ENCODE measurements at regions not wholly inside any gene's neighbourhood (a gene's known extent, or its start where the extent isn't known, plus 50 kb on each side); places are given as distances from the start of the nearest gene placed in this dataset.

DNA sequence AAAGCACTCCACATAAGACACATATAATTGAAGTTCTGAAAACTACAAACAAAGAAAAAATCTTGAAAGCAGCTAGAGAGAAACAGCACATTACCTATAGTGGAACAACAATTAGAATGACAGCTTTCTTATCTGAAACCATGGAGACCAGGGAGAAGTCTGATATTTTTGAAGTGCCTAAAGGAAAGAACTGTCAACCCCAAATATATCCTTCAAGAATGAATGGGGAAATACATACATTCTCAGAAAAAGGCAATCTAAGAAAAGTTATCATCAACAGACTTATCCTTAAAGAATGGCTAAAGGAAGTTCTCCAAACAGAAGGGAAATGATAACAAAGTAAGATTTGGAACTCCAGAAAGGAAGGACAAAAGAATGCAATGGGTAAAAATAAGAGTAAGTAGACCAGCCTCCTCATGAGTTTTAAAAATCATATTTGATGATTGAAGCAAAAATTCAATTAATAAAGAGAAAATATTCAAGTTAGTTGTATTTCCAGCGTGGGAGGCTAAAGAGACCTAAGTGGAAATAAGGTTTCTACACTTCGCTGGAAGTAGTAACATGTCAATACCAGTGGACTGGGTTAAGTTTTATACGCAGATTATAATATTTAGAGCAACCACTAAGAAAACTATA, 170.8 kb upstream of the SAMSN1 start:
- DNase-seq: no peak

- DNase-seq: no peak
Observed at GRCh38 chr21:14713109-14713508, 167.0 kb upstream of the SAMSN1 start.

DNA sequence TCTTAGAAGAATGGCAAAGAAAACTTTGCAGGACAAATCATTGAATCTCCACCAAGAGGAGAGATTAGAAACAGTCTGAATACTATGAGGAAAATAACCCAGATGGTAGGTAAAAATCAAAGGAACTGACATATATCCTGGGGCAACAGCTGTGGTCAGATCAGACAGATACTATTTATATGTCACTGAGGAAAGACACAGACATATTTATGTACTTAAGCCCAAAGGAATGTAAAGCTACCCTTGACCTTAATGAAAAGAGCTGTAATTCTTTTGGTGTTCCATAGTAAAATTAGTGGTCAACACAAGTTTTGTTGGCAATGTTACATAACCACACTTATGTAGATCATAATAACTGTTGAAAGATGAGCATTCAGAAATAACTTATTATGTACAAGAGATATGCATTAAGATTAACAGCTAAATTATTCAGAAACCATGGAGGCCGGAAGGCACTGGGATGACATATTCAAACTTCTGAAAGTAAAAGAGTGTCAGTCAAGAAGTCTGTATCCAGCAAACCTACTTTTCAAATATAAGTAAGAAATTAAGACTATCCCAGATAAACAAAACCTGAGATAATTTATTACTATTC, 166.1 kb upstream of the SAMSN1 start:
- no peak for DNase-seq

DNA sequence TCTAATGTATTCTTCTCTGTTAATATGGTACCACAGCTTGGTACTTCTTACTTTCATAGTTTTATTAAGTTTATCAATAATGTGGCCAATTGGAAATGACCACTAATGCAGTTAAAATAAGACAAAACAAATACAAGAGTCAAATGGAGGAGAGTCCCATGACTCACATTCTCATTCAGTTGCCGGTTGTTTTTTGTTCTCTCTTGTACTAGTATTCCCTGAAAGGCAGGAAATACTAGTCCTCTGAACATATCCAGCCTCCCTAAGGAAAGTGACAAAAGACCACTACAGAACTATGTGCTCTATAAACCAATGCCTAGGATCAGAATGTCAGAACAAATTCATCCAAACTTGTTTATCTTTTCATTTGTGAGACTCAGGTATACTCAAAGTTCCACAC, 165.2 kb upstream of the SAMSN1 start:
- no peak for DNase-seq

GRCh38 chr21:14707511-14708020, 161.5 kb upstream of the SAMSN1 start:
- no peak for DNase-seq

DNA sequence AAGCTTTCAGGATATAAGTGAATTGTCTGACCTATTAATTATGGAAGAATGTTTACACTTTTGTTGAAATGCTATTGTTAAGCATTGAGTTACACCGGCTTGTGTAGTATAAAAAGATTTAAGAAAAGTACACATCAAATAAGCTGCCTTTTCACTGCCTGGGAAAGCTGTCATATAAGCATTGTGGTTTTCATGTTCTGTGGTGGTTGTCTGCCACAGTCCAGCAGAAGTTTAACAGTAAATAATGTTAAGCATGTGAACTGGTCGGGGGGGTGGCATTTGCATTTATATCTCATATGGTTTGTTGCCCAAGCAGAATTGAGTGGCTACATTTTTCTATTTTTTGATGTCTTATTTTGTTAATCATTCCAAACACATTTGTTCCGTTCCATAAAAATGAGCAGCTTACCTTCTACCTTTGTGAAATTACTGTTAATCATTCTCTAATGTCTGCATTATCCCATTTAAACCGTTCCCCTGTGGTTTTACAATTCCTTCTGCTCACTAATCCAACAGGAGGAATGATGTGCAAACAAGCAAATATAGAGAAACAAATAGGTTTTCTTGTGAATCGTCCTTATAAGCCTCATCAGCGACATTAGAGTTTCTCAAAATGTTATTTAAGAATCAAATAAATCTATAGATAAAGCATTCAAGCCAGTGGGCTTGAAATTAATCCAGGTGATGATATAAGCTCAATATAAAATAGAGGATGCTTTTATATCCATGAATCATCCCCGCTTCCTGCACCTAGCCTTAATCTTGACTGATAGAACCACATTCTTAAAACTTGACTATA, 160.8 kb upstream of the SAMSN1 start:
- no peak for DNase-seq

DNA sequence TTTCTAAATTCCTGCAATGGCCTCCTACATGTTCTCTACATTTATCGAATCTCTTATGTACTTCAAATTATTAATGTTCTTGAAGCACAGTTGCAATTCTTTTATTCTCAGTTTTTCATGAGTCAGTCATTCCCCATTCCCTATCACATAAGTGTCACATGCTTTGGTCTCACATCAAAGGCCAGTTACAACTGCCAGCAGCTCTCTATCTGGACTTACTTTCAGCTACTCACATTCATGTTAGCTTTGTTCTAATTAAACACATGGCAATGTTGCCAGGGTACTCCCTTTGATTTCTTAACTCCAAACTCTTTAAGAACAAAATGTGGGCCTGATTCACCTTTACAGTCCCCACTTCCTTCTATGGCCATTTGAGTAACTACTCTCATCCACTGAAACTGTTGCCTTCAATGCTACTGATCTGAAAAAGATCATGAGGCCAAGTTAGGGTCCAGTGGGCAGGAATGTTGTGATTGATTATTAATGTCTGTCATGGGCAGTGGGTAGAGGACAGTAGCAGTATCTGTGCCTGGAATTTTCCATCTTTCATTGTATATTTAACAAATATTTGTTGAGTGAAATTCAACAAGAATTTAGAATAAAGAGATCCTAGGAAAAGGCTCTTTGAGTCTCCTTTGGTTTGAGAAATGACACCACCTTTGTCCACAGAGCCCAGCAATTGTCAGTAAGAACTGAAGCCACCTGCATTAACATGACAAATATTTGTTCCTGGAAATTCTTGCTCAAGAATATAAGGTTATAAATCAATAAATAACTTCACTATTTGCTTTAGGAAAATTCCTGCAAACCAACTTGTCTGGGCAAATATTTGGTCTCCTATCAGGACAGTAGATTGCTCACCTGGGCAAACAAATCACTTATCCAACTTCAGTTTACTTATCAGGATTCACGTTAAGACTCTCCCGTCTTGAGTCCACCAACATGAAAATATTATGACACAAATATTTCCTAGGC, 153.6 kb upstream of the SAMSN1 start:
- no peak for DNase-seq

- no peak for DNase-seq
Observed at GRCh38 chr21:14697769-14698168, 151.7 kb upstream of the SAMSN1 start.

DNA sequence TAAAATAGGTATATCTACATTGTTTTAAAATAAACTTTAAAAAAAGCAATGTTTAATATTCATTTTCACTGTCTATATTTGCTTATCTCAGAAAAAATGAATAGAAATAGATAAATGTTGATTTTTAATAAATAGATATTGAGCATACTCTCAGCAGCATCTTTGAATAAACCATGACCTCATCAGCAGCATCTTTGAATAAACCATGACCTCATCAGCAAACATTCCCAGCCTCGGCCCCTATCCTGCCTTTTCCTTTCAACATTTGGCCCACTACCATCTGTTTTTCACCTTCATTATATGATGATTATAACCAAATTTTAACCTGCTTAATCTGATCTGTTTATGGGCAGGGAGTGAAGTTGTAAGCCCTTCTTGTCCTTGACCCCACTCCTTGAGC, 148.7 kb upstream of the SAMSN1 start:
- no peak for DNase-seq

GRCh38 chr21:14693997-14694396, 147.9 kb upstream of the SAMSN1 start:
- no peak for DNase-seq

DNA sequence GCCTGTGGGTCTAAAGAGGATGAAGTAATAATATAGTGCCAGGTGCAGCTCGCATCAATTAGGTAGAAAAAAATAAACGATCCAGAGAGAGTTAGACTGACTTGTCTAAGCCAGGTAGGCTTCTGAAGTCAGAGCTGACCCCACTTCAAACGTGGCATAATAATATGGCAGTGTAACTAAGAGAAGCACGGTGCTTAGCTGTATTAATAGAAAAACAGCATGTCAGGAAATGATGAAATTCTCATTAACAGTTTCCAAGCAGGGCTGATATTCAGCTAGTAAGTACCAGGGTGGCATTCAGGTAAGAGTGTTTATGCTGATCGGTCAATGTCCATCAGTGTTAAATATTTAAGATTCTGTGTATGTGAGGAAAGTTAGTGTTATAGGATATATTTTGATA, 145.8 kb upstream of the SAMSN1 start:
- DNase-seq: no peak

- no peak for DNase-seq
Observed at GRCh38 chr21:14690886-14691285, 144.8 kb upstream of the SAMSN1 start.

DNA sequence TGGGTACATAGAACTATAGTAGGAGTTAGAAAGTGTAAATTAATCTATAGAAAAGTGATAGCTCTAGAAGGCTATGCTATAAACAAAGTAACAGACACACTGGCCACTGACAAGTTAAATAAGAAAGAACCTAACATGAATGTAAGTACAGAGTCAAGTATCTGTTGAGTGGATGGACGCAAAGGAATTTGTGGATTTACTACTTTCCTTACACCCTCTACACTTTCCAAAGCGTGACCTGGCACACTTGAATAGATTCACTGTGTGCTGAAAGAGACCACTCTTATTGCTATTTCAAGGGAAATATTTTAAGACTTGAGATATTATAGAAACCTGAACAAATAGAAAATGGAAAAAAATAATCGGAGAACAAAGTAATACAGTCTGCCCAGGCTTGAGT, 142.8 kb upstream of the SAMSN1 start:
- DNase-seq: no peak

DNA sequence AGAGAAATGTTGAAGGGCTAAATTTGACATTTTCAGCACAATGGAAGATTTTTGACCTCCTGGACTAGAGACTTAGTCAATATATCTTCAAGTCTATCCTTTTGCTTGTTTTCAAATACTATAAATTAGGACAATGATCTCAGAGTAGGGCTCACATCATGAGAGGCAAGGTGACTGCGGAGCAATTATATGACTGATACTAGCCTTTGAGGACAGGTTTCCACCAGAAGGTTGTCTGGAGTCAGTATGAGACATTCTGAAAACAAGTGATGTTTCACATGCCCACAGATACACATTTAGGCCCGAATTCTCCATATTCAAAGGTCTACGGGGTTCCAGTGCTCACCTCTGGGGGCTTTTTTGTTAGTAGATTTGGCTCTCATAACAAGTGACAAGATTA, 142.3 kb upstream of the SAMSN1 start:
- DNase-seq: no peak

DNA sequence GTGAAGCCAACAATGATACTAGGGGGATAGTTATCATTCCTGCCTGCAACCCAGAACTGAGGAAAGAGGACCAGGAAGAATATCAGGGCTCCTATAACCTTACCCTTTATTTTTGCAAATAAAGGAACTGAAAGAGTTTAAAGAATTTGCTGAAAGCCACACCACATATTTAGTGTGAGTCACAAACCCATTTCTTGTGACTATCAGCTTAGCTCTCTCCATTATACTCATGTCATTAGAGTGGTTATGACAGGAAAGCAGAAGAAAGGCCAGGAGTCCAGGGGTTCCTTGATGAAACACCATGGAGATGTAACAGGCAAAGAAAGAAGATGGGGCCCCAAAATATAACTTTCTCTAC, 141.1 kb upstream of the SAMSN1 start:
- DNase-seq: no peak

- no peak for DNase-seq
Observed at GRCh38 chr21:14686466-14687267, 140.6 kb upstream of the SAMSN1 start.

DNA sequence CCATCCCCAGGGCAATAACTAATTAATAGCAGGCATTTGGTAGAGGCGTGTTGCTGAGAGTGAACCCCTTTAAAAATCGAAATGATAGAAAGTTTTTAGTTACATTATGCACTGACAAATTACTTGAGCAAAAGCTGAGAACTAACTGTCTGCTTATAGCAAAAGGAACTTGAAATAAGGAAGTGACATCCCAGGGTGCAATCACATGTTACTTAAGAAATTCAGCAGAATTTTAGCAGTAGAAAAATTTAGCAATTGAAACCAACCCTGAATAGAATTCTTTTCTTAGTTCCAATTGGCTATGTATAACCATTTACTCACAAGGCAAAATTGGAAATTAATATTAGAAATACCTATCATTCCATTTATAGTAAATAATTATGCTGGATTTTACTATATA, 139.5 kb upstream of the SAMSN1 start:
- DNase-seq: no peak

DNA sequence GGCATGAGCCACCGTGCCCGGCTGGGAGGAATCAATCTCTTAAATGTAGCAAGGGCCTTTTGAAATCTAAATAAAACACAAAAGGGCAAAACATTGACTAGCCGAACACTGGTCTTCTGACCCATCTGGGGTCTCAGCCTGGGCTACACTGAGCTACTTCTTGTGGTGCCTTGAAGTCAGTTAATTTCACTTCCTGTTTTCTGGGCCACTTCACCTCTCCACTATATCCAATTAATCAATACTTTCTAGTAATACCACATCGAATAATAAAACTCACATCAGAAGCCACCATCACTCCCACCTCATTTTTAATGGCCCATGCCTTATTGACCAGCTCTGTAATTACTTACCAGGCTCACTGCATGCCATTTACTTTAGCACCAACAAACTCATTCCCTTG, 138.0 kb upstream of the SAMSN1 start:
- DNase-seq: no peak

- no peak for DNase-seq
Observed at GRCh38 chr21:14683063-14683462, 136.9 kb upstream of the SAMSN1 start.

- no peak for DNase-seq
Observed at GRCh38 chr21:14678973-14679574, 133.0 kb upstream of the SAMSN1 start.

GRCh38 chr21:14677639-14678179, 131.6 kb upstream of the SAMSN1 start:
- no peak for DNase-seq
